Nephron (organoid): ENCODE measurements at regions not wholly inside any gene's neighbourhood (a gene's known extent, or its start where the extent isn't known, plus 50 kb on each side); places are given as distances from the start of the nearest gene placed in this dataset.

Experiments
- H3K27ac Mint-ChIP-seq, 3 experiments: 2 replicates each; pipeline ENCODE4 v1.8.0; 2020; ENCODE audit warnings: mixed read lengths in 3 of 3, mild to moderate bottlenecking in 2 of 3, moderate library complexity in 1 of 3
- H3K27me3 Mint-ChIP-seq: 2 replicates; pipeline ENCODE4 v1.8.0; 2021; ENCODE audit warnings: low read depth, mild to moderate bottlenecking, moderate library complexity, mixed read lengths
- H3K36me3 Mint-ChIP-seq: 2 replicates; pipeline ENCODE4 v1.8.0; 2020; ENCODE audit warnings: low read depth, mixed read lengths
- H3K4me1 Mint-ChIP-seq: 2 replicates; pipeline ENCODE4 v1.8.0; 2020; ENCODE audit warnings: mixed read lengths
- H3K4me3 Mint-ChIP-seq, 3 experiments: 2 replicates each; pipeline ENCODE4 v1.8.0; 2020; ENCODE audit warnings: mild to moderate bottlenecking in 3 of 3, mixed read lengths in 3 of 3, moderate library complexity in 2 of 3
- H3K9me3 Mint-ChIP-seq: 2 replicates; pipeline ENCODE4 v1.8.0; 2020; ENCODE audit warnings: mixed read lengths
- CTCF ChIP-seq, 3 experiments: fragments of 200-600 bp; sonication (generic); IDR thresholded peaks; one replicate each; pipeline ENCODE4 v1.5.0; 2021; ENCODE audit warnings: antibody characterized with exemption in 3 of 3; ENCODE audit not compliant: unreplicated experiment in 3 of 3

DNA sequence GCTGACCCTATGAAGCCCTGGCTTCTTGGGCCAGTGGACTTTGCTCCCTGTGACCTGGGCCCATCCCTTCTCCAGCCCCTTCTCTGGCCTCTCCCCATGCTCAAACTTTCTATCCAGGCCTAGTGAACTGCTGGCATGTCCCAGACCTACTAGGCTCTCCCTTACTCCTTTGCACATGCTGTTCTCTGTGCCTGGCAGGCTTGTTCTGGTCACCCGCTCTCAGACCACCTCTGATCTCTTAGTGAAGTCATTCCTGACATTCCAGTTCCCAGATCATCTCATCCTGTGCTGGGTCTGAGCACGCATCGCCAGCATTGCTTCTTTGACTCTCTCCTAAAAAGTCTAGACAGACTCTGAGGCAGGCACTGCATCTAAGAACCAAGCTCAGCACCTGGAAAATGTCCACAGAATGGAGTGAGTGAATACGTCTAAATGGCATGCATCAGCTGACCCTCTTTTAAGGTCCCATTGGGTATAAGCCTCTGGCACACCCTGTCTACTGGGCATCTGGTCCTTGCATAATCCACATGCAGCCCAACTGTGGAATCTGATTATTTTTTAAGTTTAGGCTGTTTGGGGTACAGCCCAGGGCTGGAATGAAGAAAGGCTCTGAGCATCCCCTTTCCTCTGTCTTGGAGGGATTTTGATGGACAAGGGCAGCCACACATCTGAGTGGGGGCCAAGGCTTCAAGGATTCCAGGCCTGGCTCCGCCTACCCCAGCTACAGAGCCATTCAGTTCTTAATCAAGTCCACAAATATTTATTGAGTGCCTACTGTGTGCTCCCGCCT is 130.6 kb upstream of the HAAO start:
- H3K4me1 Mint-ChIP-seq, result peaks cover 85% of the 10 kb centered on the region
- no peak overlapping the region for H3K4me3 Mint-ChIP-seq
- H3K36me3 Mint-ChIP-seq, result no peaks in the 10 kb centered on the region
- peak overlapping the region; percentile 98 to 99 (median 99) for H3K27ac Mint-ChIP-seq
- peaks cover 6% of the 10 kb centered on the region for H3K27me3 Mint-ChIP-seq
- TF ChIP-seq CTCF (IDR thresholded peaks at IDR 0.05; ENCODE audit: unreplicated experiment in 3 of 3), result no peak
- H3K9me3 Mint-ChIP-seq, result no peaks in the 10 kb centered on the region

DNA sequence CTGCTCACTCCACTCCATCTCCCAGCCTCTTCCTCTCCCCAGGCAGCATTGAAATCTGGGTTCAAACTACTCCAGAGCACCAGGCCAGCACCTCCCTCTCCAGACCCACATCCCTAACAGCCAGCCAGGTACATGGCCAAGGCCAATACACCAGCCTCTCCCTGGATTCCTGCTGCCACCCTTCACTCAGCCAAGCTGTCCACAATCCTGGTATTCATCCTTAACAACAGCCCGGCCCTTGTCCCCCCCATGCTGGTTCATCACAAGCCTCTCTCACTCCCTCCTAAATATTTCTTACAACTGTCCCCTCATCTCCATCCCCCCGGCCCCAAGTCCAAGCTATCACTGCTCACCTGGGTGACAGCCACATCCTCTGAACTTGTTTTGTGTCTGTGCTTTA is 129.9 kb upstream of the HAAO start:
- Mint-ChIP-seq H3K4me1 (peaks cover 83% of the 10 kb centered on the region), H3K36me3 (no peaks in the 10 kb centered on the region), H3K9me3 (no peaks in the 10 kb centered on the region), H3K27me3 (peaks cover 6% of the 10 kb centered on the region), H3K4me3 (no peak overlapping the region), H3K27ac (peak overlapping the region; percentile 98 to 99 (median 99))
- no peak for TF ChIP-seq CTCF (IDR thresholded peaks at IDR 0.05; ENCODE audit: unreplicated experiment in 3 of 3)

DNA sequence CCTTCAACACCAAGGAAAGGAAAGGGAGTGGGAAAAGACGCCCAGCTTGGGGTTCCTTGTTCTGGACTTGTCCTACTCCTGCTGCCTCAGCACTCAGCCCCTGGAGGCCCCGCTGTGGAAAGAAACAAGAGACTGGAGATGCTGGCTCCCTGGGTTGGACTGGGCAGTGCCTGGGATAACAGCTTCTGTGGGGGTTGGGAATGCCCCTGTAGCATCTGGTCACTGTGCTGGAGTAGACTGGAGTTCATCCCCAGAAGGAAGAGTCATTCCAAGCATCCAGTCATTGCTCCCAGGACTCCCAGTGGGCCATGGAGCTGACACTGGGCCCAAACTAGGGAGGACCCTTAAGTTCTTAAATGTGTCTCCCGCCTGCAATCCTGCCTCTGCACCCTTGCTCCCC is 129.3 kb upstream of the HAAO start:
- no peaks in the 10 kb centered on the region for H3K36me3 Mint-ChIP-seq
- H3K27me3 Mint-ChIP-seq, result peaks cover 6% of the 10 kb centered on the region
- peak overlapping the region; percentile 98 to 99 (median 99) for H3K27ac Mint-ChIP-seq
- H3K4me3 Mint-ChIP-seq, result no peak overlapping the region
- no peak for TF ChIP-seq CTCF (IDR thresholded peaks at IDR 0.05; ENCODE audit: unreplicated experiment in 3 of 3)
- H3K9me3 Mint-ChIP-seq, result no peaks in the 10 kb centered on the region
- H3K4me1 Mint-ChIP-seq, result peaks cover 83% of the 10 kb centered on the region

DNA sequence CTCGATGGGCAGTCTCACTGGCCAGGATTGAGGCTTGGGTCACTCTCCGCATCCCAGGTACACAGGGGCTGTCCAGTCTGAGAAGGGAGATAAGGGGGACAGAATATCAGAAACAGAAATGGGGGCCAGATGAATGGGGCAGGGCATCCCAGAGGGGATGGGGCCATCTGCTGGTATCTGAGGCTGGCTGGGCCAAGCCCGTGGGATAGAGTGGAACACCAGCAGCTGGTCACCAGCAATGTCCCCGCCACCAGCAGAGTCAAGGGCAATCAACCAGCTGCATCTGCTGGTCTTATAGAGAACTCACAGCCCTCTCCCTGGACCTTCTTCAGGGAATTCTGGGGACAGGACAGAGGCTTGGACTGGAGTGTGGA is 128.8 kb upstream of the HAAO start:
- Mint-ChIP-seq H3K27me3 (peaks cover 8% of the 10 kb centered on the region), H3K4me3 (no peak overlapping the region), H3K27ac (peak overlapping the region; percentile 98 to 99 (median 99)), H3K4me1 (peaks cover 83% of the 10 kb centered on the region), H3K36me3 (no peaks in the 10 kb centered on the region), H3K9me3 (no peaks in the 10 kb centered on the region)
- no peak for TF ChIP-seq CTCF (IDR thresholded peaks at IDR 0.05; ENCODE audit: unreplicated experiment in 3 of 3)

DNA sequence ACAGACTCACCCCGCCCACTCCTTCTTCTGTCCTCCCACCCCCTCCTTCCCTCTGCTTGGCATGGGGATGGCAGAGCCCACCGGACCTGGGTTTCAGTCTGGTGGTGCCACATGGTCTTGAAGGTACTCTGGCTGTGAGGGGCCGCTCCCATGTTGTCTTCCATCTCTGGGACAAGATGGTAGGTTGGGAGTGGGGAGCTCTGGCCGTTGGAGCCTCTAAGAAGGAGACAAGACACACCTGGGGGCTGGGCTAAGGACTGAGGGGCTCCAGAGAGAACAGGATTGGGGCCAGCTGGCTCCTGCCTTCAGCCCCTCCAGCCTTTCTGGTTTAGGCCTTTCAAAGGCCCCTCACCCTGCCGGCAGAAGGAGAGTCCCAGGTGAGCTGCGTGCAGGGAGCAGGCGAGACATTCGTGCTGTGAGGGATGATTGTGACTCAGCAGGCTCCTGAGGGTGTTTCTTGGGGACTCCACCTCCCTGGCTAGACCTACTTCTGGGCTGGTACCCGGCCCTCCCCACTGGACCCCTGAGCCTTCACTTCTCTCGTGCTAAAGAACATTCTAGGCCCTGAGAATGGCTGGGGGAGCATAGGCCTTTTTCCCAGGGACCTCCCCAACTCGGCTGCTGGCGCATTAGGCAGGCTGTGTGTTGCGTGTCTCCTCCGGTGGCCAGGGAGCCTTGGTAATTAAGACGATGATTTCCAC is 128.2 kb upstream of the HAAO start:
- H3K4me1 Mint-ChIP-seq, result peaks cover 80% of the 10 kb centered on the region
- no peak for TF ChIP-seq CTCF (IDR thresholded peaks at IDR 0.05; ENCODE audit: unreplicated experiment in 3 of 3)

More for the DNA sequence above, 128.2 kb upstream of the HAAO start:
- H3K27me3 Mint-ChIP-seq, result peaks cover 12% of the 10 kb centered on the region
- H3K9me3 Mint-ChIP-seq, result no peaks in the 10 kb centered on the region
- no peak overlapping the region for H3K4me3 Mint-ChIP-seq
- H3K36me3 Mint-ChIP-seq, result no peaks in the 10 kb centered on the region
- peak overlapping the region; percentile 32 to 99 (median 99) for H3K27ac Mint-ChIP-seq
